ENCODE measurements at regions not wholly inside any gene's neighbourhood (a gene's known extent, or its start where the extent isn't known, plus 50 kb on each side); places are given as distances from the start of the nearest gene placed in this dataset.

GRCh38 chrX:41019041-41019392 lies 66.2 kb upstream of the USP9X start:
- TF ChIP-seq, protein P1, sequence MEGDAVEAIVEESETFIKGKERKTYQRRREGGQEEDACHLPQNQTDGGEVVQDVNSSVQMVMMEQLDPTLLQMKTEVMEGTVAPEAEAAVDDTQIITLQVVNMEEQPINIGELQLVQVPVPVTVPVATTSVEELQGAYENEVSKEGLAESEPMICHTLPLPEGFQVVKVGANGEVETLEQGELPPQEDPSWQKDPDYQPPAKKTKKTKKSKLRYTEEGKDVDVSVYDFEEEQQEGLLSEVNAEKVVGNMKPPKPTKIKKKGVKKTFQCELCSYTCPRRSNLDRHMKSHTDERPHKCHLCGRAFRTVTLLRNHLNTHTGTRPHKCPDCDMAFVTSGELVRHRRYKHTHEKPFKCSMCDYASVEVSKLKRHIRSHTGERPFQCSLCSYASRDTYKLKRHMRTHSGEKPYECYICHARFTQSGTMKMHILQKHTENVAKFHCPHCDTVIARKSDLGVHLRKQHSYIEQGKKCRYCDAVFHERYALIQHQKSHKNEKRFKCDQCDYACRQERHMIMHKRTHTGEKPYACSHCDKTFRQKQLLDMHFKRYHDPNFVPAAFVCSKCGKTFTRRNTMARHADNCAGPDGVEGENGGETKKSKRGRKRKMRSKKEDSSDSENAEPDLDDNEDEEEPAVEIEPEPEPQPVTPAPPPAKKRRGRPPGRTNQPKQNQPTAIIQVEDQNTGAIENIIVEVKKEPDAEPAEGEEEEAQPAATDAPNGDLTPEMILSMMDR (IDR thresholded peaks at IDR 0.05): no peak
- TF ChIP-seq POLR2A (IDR thresholded peaks at IDR 0.05) (no peak), POLR2AphosphoS5 (IDR thresholded peaks at IDR 0.05) (no peak)

Data from breast epithelium (tissue), 3 donors.